IMR-90 (cell line): ENCODE measurements at regions not wholly inside any gene's neighbourhood (a gene's known extent, or its start where the extent isn't known, plus 50 kb on each side); places are given as distances from the start of the nearest gene placed in this dataset.

Experiments
- ATAC-seq: fragments of 200-7000 bp; cut with Tn5 transposase; 2 replicates; pipeline ENCODE4 v1.9.1; 2020; ENCODE audit warnings: low read depth, mild to moderate bottlenecking, moderate library complexity
- BruUV-seq: library from RNA; stranded (reverse); fragments of 400-500 nt; replicated peaks from 2 replicates; lab custom pipeline; 2021; lab: Mats Ljungman, UMichigan
- CTCF ChIA-PET: fragments of 300-600 bp; formaldehyde crosslinking; extraction: SDS; loops from one replicate; lab custom pipeline; 2021; ENCODE audit warnings: antibody characterized with exemption; lab: Yijun Ruan, JAX
- POLR2A ChIA-PET: fragments of 300-600 bp; sonication (Branson Sonifier 250); formaldehyde crosslinking; loops from one replicate; lab custom pipeline; 2022; ENCODE audit warnings: antibody characterized with exemption; ENCODE audit not compliant: unreplicated experiment; lab: Charles Lee
- DNase-seq: peaks from one replicate; pipeline ENCODE4 v3.0.0; 2013
- H2AFZ ChIP-seq: replicated peaks from 2 replicates; pipeline ENCODE3; 2013; ENCODE audit warnings: low read length, mild to moderate bottlenecking; ENCODE audit not compliant: poor library complexity
- H2AK5ac ChIP-seq: 2 replicates; pipeline ENCODE4 v1.6.1; 2013; ENCODE audit warnings: low read depth, low read length, inconsistent platforms
- H2AK9ac ChIP-seq: replicated peaks from 2 replicates; pipeline ENCODE3; 2013; ENCODE audit warnings: mild to moderate bottlenecking, low read depth, low read length, moderate library complexity; ENCODE audit not compliant: poor library complexity
- H2BK120ac ChIP-seq: 2 replicates; pipeline ENCODE4 v1.6.1; 2013; ENCODE audit warnings: low read depth, low read length, inconsistent platforms
- H2BK15ac ChIP-seq: 3 replicates; pipeline ENCODE4 v1.6.1; 2013; ENCODE audit warnings: low read depth, low read length, inconsistent platforms
- H2BK20ac ChIP-seq: 2 replicates; pipeline ENCODE4 v1.6.1; 2013; ENCODE audit warnings: low read depth, mild to moderate bottlenecking, inconsistent platforms, low read length, moderate library complexity
- H2BK5ac ChIP-seq: 2 replicates; pipeline ENCODE4 v1.6.1; 2013; ENCODE audit warnings: mild to moderate bottlenecking, low read depth, low read length, inconsistent platforms; ENCODE audit not compliant: poor library complexity, severe bottlenecking
- H3K14ac ChIP-seq: replicated peaks from 2 replicates; pipeline ENCODE4 v1.6.1; 2013; ENCODE audit warnings: low read depth, low read length, inconsistent platforms
- H3K18ac ChIP-seq: 2 replicates; pipeline ENCODE4 v1.6.1; 2013; ENCODE audit warnings: low read depth, low read length, control low read depth
- H3K23ac ChIP-seq: 2 replicates; pipeline ENCODE4 v1.6.1; 2013; ENCODE audit warnings: low read depth, low read length, inconsistent platforms
- H3K27ac ChIP-seq: 2 replicates; pipeline ENCODE4 v1.5.1; 2013; ENCODE audit warnings: mild to moderate bottlenecking, control low read depth, low read length; ENCODE audit not compliant: insufficient read depth
- H3K27me3 ChIP-seq: 2 replicates; pipeline ENCODE4 v1.6.1; 2013; ENCODE audit warnings: low read length; ENCODE audit not compliant: control insufficient read depth, insufficient read depth
- H3K36me3 ChIP-seq: 2 replicates; pipeline ENCODE4 v1.6.1; 2013; ENCODE audit warnings: low read length, mixed read lengths; ENCODE audit not compliant: control insufficient read depth, insufficient read depth
- H3K4ac ChIP-seq: 2 replicates; pipeline ENCODE4 v1.6.1; 2013; ENCODE audit warnings: low read depth, low read length, inconsistent platforms
- H3K4me1 ChIP-seq: 2 replicates; pipeline ENCODE4 v1.6.1; 2013; ENCODE audit warnings: low read length, mixed read lengths; ENCODE audit not compliant: control insufficient read depth, insufficient read depth
- H3K4me2 ChIP-seq: 2 replicates; pipeline ENCODE4 v1.6.1; 2013; ENCODE audit warnings: low read depth, mild to moderate bottlenecking, control low read depth, low read length, moderate library complexity
- H3K4me3 ChIP-seq: 2 replicates; pipeline ENCODE4 v1.5.1; 2013; ENCODE audit warnings: low read depth, mild to moderate bottlenecking, control low read depth, low read length, moderate library complexity; ENCODE audit not compliant: insufficient read depth
- H3K56ac ChIP-seq: 2 replicates; pipeline ENCODE4 v1.6.1; 2013; ENCODE audit warnings: low read length, inconsistent platforms; ENCODE audit not compliant: insufficient read depth; ENCODE audit errors: extremely low read depth
- H3K79me1 ChIP-seq, 2 experiments: 2 replicates each; pipeline ENCODE4 v1.6.1; 2013; ENCODE audit warnings: low read length in 2 of 2, inconsistent platforms in 1 of 2, low read depth in 1 of 2
- H3K9ac ChIP-seq: 2 replicates; pipeline ENCODE4 v1.6.1; 2013; ENCODE audit warnings: low read depth, low read length, control low read depth
- H3K9me1 ChIP-seq: 2 replicates; pipeline ENCODE4 v1.6.1; 2013; ENCODE audit warnings: low read length, inconsistent platforms; ENCODE audit not compliant: insufficient read depth
- H3K9me3 ChIP-seq: 2 replicates; pipeline ENCODE4 v1.6.1; 2013; ENCODE audit warnings: low read length; ENCODE audit not compliant: control insufficient read depth, insufficient read depth
- H4K20me1 ChIP-seq: 2 replicates; pipeline ENCODE4 v1.6.1; 2013; ENCODE audit warnings: low read length, inconsistent platforms; ENCODE audit not compliant: insufficient read depth
- H4K5ac ChIP-seq: 2 replicates; pipeline ENCODE4 v1.6.1; 2013; ENCODE audit warnings: mild to moderate bottlenecking, low read depth, low read length, control low read depth
- H4K8ac ChIP-seq, 2 experiments: 2 replicates each; pipeline ENCODE4 v1.6.1; 2013; ENCODE audit warnings: low read depth in 2 of 2, low read length in 2 of 2, control low read depth in 1 of 2, inconsistent platforms in 1 of 2
- H4K91ac ChIP-seq: 2 replicates; pipeline ENCODE4 v1.6.1; 2013; ENCODE audit warnings: low read depth, low read length, inconsistent platforms; ENCODE audit not compliant: insufficient read depth
- BHLHE40 ChIP-seq: fragments of 150-350 bp; IDR thresholded peaks from 2 replicates; pipeline ENCODE4 v1.6.1; 2016; ENCODE audit warnings: mild to moderate bottlenecking, low read depth, low read length
- FOS ChIP-seq: fragments of 150-350 bp; IDR thresholded peaks from 2 replicates; pipeline ENCODE4 v1.6.1; 2016; ENCODE audit warnings: low read depth, low read length
- MAZ ChIP-seq: IDR thresholded peaks from 2 replicates; pipeline ENCODE4 v1.6.1; 2012; ENCODE audit warnings: low read depth, mild to moderate bottlenecking, low read length, improper control_type of control experiment, moderate library complexity, borderline replicate concordance
- POLR2A ChIP-seq: IDR thresholded peaks from 2 replicates; pipeline ENCODE4 v1.6.1; 2012; ENCODE audit warnings: mild to moderate bottlenecking, low read depth, low read length
- WGBS, 2 experiments: methylation state at CpG; one replicate each; pipeline versions ENCODE4 v1.1.5 to v1.1.7; 2013; ENCODE audit warnings: missing lambda C conversion rate in 2 of 2; ENCODE audit not compliant: insufficient read length in 1 of 2; ENCODE audit errors: extremely low coverage in 2 of 2; 5-methylcytosine and 5-hydroxymethylcytosine counted together
- dilution Hi-C: fragments of 300-500 bp; cut with HindIII; formaldehyde crosslinking; loops from one replicate; pipeline ENCODE4 v1.14.3; 2018; ENCODE audit warnings: low sequenced_read_pairs; ENCODE audit not compliant: unreplicated experiment
- in situ Hi-C: fragments of 300-500 bp; cut with MboI; formaldehyde crosslinking; loops from 3 replicates; pipeline ENCODE4 v1.14.3; 2019; ENCODE audit warnings: low sequenced_read_pairs, inconsistent platforms, mixed read lengths
- intact Hi-C: fragments of 100-400 bp; cut with micrococcal nuclease; formaldehyde crosslinking; loops from 2 replicates; pipeline ENCODE4 v1.10.0; 2022

- DNase-seq: no peak
- Histone ChIP-seq H2BK5ac (no peak overlapping the region), H3K9me1 (no peaks in the 10 kb centered on the region), H3K4me2 (no peak overlapping the region), H3K9ac (no peak overlapping the region), H3K4me3 (no peak overlapping the region), H3K36me3 (no peaks in the 10 kb centered on the region), H3K9me3 (no peaks in the 10 kb centered on the region), H3K23ac (no peak overlapping the region), H3K14ac (no peak overlapping the region), H3K27ac (no peak overlapping the region), H3K56ac (no peak overlapping the region), H3K79me1 (no peaks in the 10 kb centered on the region), H2BK20ac (no peak overlapping the region), H2BK120ac (no peak overlapping the region), H3K18ac (no peak overlapping the region), H4K91ac (no peak overlapping the region), H3K4ac (no peak overlapping the region), H2BK15ac (no peak overlapping the region), H3K27me3 (no peaks in the 10 kb centered on the region), H4K8ac (no peak overlapping the region), H2AK9ac (no peak overlapping the region), H4K5ac (no peak overlapping the region), H2AFZ (no peak overlapping the region), H4K20me1 (no peaks in the 10 kb centered on the region), H2AK5ac (no peak overlapping the region), H3K4me1 (no peaks in the 10 kb centered on the region)
- no peak for ATAC-seq
- in situ Hi-C loops: no loop called here
- dilution Hi-C loops: no loop called here
- no peak for TF ChIP-seq FOS
- TF ChIP-seq MAZ: no peak
- TF ChIP-seq POLR2A: no peak
- TF ChIP-seq BHLHE40: no peak
- POLR2A ChIA-PET: no interaction called here
- BruUV-seq: no TSS peak
- CTCF ChIA-PET: no interaction called here
- WGBS, 2 experiments: no CpG with 5 or more reads among the region's 3 CpGs
- intact Hi-C loops: no loop called here
Observed at GRCh38 chr6:47992809-47993208, 118.2 kb downstream of the PTCHD4 start.
